GM23338 (cell line): ENCODE measurements at regions not wholly inside any gene's neighbourhood (a gene's known extent, or its start where the extent isn't known, plus 50 kb on each side); places are given as distances from the start of the nearest gene placed in this dataset.

Experiments
- CTCF ChIP-seq, 2 experiments: fragments of 200-600 bp in 1 of 2; sonication (generic) in 1 of 2; conservative IDR thresholded peaks; 2 replicates each; pipeline versions ENCODE4 v1.5.1 to v1.6.1; 2016 to 2017; ENCODE audit warnings: antibody characterized with exemption in 2 of 2, low read depth in 2 of 2, mild to moderate bottlenecking in 2 of 2, moderate library complexity in 1 of 2
- EZH2 ChIP-seq: fragments of 200-600 bp; sonication (generic); IDR thresholded peaks from one replicate; pipeline ENCODE4 v1.8.0; 2017; ENCODE audit warnings: antibody characterized with exemption, mild to moderate bottlenecking, low read depth; ENCODE audit not compliant: unreplicated experiment
- NANOG ChIP-seq: IDR thresholded peaks from 2 replicates; pipeline ENCODE4 v1.6.1; 2016; ENCODE audit warnings: antibody characterized with exemption, borderline replicate concordance
- POLR2AphosphoS5 ChIP-seq: IDR thresholded peaks from 2 replicates; pipeline ENCODE4 v1.6.1; 2016; ENCODE audit warnings: antibody characterized with exemption, low read depth
- REST ChIP-seq: IDR thresholded peaks from one replicate; pipeline ENCODE4 v1.6.1; 2018; ENCODE audit warnings: antibody characterized with exemption; ENCODE audit not compliant: unreplicated experiment

- no peak for TF ChIP-seq CTCF (conservative IDR thresholded peaks at IDR 0.05; ENCODE audit: low read depth in 2 of 2)
- no peak for TF ChIP-seq REST
- TF ChIP-seq EZH2, result no peak
- no peak for TF ChIP-seq POLR2AphosphoS5
- no peak for TF ChIP-seq NANOG
Observed at GRCh38 chr14:95770777-95771176, 56.9 kb upstream of the TCL1A start.
